Suppressor macrophage treated with lipopolysaccharide for 1 hour (primary cell): ENCODE measurements at regions not wholly inside any gene's neighbourhood (a gene's known extent, or its start where the extent isn't known, plus 50 kb on each side); places are given as distances from the start of the nearest gene placed in this dataset.
"Not testable (repeated sequence)": the region's sequence is repeated elsewhere in the genome, so short reads cannot be mapped to it uniquely, and the experiment has no call there.

ENCODE experiments used
- DNase-seq, 3 donors: peaks; one replicate each; pipeline ENCODE4 v3.0.0-alpha.2; 2020 to 2022

DNA sequence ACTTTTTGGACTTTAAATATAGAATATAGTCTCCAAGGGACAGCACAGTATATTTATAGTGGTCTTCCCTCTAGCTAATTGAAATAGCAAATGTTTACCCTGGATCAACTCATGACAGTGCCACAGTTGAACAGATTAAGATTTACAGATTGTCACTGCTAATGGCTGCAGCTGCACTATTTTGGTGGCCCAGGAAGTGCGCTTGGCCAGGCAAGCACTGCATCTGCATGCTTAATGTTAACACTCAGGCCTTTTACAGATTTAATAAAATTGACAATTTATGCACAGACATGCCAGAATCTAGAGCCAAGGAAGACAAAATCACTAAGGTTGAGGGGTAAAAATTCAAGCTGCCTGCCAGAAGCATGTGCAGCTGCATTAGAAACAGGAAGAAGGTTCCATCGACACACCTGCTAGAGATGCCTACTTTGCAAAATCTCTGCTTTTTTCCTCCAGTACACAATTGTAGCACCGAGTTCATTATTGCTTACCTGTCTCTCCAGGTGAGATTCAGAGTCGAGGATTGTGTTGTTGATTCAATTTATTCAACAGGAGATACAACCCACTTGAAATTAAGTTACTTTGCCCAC lies 1042.3 kb upstream of the NRXN1 start:
- DNase-seq, result no peak

DNA sequence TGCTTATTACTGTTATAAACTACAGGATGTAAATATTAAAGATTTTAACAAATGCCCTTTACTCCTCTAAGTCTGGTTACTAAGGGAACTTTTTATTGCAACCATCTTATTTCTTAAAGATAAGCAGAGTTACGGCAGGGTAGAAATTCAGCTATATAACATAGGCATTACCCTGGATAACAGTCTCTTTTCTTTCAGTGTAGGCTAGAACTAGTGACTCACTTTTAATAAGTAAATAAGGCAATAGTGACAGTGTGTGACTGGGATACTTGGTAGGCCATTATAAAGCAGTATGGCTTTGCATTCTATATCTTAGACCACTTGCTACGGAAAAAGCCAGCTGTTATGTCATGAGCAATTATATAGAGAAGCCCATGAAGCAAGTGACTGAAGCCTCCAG lies 1041.0 kb upstream of the NRXN1 start:
- DNase-seq, result no peak

DNA sequence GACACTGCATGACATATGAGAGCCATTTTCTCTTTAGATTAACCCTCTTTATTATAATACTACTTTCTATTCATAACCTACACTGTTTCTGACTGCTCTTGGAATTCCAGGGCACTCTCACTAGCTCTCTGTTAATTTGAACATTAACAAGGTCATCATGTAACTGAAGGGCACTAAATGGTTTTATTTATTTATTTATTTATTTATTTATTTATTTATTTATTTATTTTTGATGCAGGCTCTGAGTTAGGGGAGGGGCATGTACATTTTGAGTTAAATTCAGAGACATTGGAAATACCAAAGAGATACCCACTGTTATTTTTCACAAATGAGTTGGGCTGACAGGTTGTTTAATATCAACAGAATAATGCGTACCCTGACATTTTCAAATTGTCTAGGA lies 1038.7 kb upstream of the NRXN1 start:
- no peak for DNase-seq

DNA sequence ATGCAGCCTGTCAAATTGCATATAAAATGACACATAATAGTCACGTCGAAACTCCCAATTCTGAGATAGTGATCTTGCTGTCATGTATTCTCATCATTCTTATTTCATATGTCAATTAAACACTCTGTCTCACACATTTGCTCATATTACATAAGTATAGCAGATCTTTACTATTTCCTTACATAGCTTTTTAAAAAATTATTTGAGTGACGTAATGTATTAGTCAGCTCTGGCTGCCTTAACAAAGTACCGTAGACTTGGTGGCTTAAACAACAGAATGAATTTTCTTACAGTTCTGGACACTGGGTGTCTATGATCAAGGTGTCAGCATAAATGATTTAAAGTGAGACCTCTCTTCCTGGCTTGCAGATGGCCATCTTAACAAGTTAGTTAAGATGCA lies 1032.3 kb upstream of the NRXN1 start:
- no peak for DNase-seq

DNA sequence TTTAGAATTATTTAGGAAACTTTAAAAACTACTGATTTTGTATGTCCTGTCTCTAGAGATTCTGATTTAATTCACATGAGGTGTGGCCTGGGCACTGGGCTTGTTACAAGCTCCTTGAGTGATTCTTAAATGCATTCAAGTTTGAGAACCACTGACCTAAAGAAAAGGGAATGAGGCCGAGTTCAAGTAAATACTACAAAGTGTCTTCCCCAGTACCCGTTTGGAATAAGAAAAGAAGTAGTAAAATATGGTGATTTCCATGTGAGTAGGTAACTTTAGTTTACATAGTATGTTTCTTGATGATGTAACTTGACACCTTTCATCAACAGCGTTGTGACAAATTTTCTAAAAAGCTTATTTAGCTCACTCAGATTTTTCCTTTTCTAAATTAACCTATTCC lies 1022.9 kb upstream of the NRXN1 start:
- no peak for DNase-seq

DNA sequence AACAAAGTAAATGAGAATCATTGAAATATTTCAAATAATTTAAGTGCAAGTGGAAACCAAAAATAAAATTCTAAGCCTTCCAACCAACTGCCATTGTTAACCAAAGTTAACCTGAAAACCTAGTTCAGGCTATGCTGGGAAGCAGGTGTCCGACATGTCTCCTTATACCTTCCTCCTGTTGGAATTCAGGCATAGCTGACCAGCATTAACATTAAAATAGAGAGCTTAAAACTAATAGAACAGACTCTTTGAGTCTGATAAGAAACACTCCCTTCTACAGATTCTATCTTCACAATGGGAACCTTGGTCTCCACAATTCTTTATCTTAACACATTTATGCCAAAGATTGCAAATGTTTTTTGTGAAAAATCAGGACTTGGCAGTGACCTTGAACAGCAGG lies 1004.9 kb upstream of the NRXN1 start:
- no peak for DNase-seq

DNA sequence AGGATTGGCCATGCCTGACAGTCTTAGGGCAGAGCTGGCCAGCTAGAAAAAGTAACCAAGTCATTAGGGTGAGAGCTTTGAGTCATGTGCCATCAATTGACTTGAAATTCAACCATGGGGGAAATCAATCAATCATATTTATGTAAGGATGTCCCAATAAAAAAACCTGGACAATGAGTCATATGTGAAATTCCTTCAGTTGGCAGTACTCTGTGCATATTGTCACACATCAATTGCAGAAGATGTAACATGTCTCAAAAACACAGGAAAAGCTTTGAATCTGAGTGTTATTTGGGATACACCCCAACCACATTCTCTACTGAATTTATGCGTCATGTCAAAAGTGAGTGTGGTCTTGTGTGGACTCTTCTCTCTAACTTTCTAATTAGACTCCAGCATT lies 1004.1 kb upstream of the NRXN1 start:
- DNase-seq, result no peak

DNA sequence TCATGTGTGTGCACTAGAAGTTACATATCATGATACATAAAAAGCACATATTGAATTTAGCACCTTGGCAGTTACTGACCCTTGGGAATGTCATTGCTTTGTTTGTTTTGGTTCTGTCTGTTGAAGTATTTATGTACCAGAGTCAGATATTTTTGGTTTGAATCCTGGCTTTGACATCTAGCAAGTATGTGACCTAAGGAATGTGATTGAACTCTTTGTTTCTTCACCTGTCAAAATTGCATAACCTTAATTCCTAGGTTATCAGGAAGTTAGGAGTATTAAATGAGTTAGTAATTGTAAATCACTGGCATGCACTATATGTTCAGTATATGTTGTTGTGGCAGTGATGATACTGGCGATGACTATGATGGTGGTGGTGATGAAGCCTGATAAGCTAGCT lies 1003.5 kb upstream of the NRXN1 start:
- no peak for DNase-seq

DNA sequence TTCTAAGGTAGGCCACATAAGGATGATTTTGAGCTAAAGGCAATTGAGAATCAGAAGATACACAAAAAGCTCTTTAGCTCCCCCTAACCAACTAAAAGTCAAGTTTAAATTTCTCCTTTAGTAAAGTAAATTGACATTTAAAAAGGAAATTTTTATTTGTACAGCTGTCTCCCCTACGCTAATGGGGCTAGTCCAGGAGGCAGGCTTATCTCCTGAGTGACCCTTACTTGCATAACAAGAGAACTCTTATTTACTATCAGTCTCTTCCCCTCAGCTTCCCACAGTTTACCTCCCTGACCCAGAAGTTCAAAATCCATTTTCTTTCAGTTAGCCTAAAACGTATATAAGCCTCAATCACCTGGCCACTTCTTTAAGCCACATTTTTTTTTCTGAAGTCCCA lies 1002.8 kb upstream of the NRXN1 start:
- DNase-seq, result no peak

DNA sequence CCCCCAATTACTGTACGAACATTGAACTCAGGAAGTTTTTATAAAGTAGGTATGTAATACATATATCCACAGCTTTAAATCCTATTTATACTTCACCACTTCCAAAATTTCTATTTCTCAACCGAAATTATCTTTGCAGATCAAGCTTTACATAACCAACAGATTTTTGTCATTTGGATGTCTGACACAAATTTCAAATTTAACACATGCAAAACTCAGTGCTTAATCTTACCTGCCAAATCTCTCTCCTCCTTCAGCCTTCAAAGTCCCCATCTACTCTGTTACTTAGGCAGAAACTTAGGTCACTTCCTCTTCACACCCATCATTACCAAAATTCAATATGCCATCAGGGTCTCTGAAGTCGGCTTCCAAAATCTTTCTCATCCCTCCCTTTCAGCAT lies 990.1 kb upstream of the NRXN1 start:
- DNase-seq, result no peak

DNA sequence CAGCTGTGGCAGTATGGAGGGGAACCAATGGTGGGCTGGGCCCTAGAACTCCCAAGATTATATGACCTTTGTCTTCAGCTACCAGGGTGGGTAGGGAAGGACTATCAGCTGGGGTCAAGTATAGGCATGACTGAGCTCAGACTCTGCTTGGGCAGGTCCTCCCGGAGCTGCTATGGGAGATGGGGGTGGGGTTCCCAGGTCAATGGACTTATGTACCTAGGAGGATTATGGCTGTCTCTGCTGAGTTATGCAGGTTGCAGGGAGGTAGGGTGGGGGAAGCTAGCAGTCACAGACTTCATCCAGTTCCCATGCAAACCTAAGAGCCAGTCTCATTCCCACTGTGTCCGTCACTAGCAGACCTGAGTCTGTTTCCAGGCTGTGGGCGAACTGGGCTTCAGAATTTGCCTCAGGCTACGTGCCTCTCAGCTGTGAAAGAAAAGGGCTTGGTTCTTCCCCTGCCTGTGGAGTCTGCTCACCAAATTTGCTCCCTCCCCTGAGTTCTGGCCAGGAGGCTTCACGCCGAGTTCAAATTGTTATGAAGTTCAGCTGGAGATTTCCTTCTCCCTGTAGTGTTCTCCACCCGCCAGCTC lies 985.8 kb upstream of the NRXN1 start:
- DNase-seq, result no peak

DNA sequence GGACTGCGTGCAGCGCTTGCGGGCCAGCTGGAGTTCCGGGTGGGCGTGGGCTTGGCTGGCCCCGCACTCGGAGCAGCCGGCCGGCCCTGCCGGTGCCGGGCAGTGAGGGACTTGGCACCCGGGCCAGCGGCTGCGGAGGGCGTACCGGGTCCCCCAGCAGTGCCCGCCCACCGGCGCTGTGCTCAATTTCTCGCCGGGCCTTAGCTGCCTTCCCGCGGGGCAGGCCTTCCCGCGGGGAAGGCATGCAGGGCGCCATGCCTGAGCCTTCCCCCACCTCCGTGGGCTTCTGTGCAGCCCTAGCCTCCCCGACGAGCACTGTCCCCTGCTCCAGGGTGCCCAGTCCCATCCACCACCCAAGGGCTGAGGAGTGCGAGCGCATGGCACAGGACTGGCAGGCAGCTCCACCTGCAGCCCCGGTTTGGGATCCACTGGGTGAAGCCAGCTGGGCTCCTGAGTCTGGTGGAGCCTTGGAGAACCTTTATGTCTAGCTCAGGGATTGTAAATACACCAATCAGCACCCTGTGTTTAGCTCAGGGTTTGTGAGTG lies 975.0 kb upstream of the NRXN1 start:
- not testable (repeated sequence) for DNase-seq

DNA sequence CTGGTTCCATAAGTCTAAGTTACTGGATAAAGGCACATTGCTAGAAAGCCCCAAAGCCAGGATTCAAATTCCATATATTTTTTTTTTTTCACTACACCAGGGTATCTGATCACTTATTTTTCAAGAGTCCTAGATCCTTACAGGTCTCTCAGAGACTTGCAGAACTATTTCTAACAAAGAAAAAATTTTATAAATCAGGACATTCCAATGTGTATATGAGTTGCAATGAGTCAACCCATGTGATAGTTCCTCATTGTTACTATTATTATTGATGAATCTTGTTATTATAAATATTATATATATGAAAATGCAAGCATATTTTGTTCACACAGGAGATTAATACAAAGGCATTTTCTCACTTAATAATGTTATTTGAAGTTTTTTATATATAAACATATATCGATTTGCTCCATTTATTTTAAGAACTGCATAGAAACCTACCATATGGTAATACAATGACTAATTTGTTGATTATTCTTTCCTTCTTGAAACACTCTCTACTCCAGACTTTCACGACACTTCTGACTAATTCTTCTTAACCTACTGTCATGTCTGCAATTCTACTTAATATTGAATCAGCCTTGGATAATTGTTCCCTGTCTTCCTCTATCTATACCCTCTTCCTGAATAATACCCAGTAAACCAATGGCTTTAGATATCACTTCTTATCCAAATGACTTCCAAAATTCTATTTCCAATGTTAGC lies 968.4 kb upstream of the NRXN1 start:
- DNase-seq, result no peak

DNA sequence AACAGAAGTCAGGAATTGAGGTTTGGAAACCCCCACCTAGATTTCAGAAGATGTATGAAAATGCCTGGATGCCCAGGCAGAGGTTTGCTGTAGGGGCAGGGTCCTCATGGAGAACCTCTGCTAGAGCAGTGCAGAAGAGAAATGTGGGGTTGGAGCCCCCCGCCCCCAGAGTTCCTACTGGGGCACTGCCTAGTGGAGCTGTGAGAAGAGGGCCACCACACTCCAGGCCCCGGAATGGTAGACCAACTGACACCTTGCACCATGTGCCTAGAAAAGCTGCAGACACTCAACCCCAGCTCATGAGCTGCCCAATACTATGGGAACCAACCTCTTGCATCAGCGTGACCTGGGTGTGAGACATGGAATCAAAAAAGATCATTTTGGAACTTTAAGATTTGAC lies 967.0 kb upstream of the NRXN1 start:
- no peak for DNase-seq

DNA sequence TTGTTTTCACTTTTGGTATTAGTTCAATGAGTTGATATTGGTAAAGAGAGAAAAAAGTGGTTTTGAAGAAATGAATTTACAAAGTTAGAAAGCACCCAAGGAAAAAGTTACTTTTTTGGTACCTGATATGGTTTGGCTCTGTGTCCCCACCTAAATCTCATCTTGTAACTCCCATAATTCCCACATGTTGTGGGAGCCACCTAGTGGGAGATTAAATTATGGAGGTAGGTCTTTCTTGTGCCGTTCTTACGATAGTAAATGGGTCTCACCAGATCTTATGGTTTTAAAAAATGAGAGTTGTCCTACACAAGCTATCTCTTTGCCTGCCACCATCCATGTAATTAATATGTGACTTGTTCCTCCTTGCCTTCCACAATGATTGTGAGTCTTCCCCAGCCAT lies 965.6 kb upstream of the NRXN1 start:
- DNase-seq, result no peak

DNA sequence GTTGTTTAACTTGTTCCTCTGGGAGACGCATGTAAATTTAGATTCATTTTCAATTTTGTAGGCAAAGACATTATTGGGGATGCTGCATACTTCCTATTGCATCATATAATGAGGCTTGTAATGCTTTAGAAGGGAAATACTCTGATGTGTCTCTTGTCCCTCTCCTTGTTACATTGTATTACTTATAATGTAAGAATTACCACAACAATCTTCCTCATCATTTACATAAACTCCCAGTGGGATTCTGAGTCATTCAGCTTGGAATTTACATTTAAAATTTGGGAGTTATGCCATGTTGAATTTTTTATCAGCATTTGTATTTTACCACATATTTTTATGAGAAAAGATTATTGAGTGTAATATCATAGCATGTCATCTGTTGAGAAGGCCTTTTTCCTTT lies 963.4 kb upstream of the NRXN1 start:
- DNase-seq, result no peak

DNA sequence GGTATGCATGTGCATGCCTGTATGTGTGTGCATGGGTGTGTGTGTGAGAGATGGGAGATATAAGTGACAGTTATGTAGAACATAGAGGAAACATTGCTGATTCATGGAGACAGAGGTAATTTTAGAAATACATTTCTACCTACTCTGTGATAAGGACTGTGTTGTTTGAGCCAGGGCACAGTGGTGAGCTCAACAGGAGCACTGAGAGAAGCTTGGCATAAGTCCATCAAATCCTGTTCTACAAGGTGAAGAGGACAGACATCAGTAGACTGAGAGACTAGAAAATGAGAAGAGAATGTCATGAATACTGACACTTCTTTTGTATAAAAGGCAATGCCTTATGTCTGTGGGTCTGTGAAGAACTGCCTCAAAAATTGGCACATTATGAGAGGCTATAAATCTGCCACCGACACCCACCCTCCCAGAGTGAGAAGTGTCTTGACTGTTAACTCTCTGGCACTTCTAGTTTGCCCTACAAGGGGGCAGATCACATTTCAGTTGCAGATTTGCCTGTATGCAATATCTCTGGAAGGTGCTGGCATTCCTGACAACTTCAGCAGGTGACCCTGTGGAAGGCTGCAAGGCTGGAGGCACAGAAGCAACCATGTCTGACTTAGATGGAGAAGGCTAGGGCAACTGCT lies 962.3 kb upstream of the NRXN1 start:
- DNase-seq, result no peak

DNA sequence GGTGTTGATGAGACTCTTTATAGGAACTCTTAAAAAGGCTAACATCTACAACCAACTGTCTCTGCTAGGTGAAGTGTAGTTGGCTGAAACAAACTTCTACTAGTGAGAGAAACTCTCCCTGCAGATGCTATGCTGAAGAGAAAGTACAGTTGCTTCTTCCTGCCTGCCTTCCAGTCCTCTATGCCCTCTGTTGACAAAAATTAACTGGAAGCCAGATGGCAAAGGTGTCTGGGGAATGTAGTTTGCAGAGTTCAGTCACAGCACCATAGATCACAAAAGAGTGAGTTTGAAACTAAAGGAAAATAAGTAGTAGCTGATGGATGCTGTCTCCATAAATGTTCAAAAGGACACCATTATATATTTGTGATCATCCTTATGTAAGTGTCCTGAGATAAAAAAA lies 958.8 kb upstream of the NRXN1 start:
- DNase-seq, result no peak

DNA sequence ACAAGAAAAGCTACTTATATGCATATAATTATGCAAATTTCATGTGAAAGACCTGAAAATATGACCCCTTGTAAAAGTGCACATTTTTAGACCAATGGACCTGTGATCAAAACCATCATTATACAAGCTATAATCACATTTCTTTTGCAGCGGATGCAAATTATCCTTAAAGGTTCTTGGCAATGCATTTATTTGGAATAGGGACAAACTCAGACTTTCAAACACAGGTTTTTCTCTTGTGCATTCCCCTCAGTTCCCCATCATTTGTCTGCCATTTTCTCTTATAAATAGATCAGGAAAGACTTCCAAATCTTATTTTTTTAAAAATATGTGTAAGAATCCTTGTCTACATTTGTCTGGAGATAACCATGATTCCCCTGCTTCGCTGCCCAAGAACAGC lies 954.2 kb upstream of the NRXN1 start:
- DNase-seq, result no peak

DNA sequence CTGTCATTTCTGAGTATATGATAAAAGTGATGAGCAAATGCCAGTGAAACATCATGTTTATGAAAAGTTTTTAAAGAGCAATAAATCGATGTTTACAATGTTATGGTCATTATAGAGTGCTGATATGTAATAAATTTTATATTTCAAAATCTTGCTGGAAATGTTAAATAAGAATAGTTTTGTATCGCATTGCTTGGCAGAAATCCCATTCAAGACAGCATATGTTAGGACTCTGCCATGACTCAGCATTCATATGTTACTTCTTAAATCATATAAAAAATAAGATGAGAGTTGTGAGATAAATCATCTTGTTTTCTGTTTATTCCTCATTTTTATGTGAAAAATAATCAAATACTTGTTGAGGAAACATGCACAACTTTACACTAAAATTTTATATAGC lies 949.9 kb upstream of the NRXN1 start:
- DNase-seq, result no peak

DNA sequence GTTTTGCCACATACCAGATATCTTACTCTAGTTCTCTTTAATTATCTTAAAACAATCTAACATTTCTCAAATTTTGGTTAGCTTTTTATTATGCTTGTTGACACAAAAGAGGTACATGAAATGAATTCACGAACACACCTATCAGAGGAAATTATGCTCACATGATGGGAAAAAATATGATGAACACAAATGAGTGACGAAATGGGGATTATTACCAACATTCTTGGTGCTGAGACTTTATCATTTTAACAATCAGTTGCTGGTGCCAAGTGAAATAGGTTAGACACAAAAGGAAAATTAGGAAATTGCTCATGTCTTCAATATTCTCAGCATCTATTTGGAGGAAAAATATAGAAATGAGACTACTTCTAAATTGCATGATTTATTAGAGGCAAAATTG lies 944.7 kb upstream of the NRXN1 start:
- DNase-seq, result no peak

DNA sequence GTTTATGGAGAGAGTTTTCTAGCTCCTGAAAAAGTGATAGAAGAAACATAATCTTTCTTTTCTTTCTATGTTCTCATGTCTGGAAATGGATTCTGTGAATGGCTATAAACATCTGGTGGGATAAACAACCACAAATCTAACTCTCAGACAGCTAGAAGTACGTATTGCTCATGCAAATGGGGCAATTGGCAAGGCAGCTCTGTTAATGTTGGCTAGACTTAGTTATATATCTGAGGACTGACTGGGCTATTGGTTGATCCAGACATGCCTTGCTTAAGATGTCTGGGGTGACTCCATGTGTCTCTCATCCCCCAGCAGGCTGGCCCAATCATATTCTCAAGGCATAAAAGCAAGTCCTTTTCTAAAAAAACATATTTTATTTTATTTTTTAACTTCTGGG lies 939.2 kb upstream of the NRXN1 start:
- no peak for DNase-seq

DNA sequence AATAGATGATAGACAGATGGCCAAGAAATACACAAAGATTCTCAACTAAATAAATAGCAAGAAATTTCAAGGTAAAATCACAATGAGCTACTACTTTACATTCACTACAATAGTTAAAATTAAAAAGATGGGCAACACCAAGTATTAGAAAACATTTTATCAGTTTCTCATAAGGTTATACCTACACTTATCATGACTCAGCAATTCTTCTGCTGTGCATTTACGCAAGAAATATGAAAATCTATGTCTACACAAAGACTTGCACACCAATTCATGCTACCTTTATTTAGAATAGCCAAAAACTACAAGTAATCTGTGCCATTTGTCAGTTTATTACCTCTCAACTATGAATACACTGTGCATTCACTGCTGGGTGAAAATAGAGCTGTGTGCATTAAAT lies 937.4 kb upstream of the NRXN1 start:
- no peak for DNase-seq

DNA sequence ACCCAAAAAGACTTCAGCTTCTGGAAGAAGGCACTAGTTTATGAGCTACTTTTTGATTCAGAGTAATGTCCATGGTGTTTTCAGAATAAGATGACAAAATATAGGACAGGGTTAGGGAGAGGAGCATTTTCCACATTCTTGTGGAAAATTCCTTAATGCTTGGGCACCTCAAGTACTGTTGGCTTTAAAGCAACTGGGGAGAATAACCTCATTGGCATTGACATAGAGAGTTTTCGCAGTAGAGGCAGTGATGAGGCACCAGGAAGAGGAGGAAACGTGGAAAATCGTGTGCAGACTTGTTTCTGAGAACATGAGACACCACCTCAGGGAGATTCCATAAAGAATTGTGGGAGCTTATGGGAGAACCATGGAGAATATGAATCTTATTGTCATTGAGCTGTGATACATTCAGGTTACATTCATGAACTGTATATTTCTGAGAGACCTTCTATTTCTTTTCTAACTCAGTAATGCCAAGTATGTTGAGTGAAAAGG lies 929.0 kb upstream of the NRXN1 start:
- no peak for DNase-seq
